Karpas-422 (cell line): ENCODE measurements at regions not wholly inside any gene's neighbourhood (a gene's known extent, or its start where the extent isn't known, plus 50 kb on each side); places are given as distances from the start of the nearest gene placed in this dataset.
"Not testable (repeated sequence)": the region's sequence is repeated elsewhere in the genome, so short reads cannot be mapped to it uniquely, and the experiment has no call there.

Experiments used
- DNase-seq: peaks from one replicate; pipeline ENCODE4 v3.0.0-alpha.2; 2015
- H2AFZ ChIP-seq: fragments of 200-600 bp; sonication (generic); 2 replicates; pipeline ENCODE4 v1.6.1; 2014; ENCODE audit warnings: antibody characterized with exemption, low read length, mixed read lengths
- H3K27ac ChIP-seq: fragments of 200-600 bp; sonication (generic); 2 replicates; pipeline ENCODE4 v1.5.1; 2014; ENCODE audit warnings: mild to moderate bottlenecking, low read length, moderate library complexity
- H3K27me3 ChIP-seq: fragments of 200-600 bp; sonication (generic); 2 replicates; pipeline ENCODE4 v1.6.1; 2014; ENCODE audit warnings: low read length, mixed read lengths
- H3K36me3 ChIP-seq: fragments of 200-600 bp; sonication (generic); 2 replicates; pipeline ENCODE4 v1.6.1; 2014; ENCODE audit warnings: low read length, mixed read lengths; ENCODE audit not compliant: insufficient read depth
- H3K4me1 ChIP-seq: fragments of 200-600 bp; sonication (generic); 2 replicates; pipeline ENCODE4 v1.6.1; 2014; ENCODE audit warnings: mild to moderate bottlenecking, low read length, mixed read lengths
- H3K4me2 ChIP-seq: fragments of 200-600 bp; sonication (generic); 2 replicates; pipeline ENCODE4 v1.6.1; 2014; ENCODE audit warnings: low read length, low read depth, mild to moderate bottlenecking; ENCODE audit not compliant: poor library complexity, severe bottlenecking
- H3K4me3 ChIP-seq: fragments of 200-600 bp; sonication (generic); 2 replicates; pipeline ENCODE4 v1.5.1; 2014; ENCODE audit warnings: mild to moderate bottlenecking, antibody characterized with exemption, low read length, mixed read lengths
- H3K79me2 ChIP-seq: fragments of 200-600 bp; sonication (generic); 2 replicates; pipeline ENCODE4 v1.6.1; 2014; ENCODE audit warnings: mild to moderate bottlenecking, low read length, mixed read lengths
- H3K9ac ChIP-seq: fragments of 200-600 bp; sonication (generic); 2 replicates; pipeline ENCODE4 v1.6.0; 2014; ENCODE audit warnings: low read length
- H3K9me2 ChIP-seq: fragments of 200-600 bp; sonication (generic), shearing (Covaris generic); replicated peaks from 2 replicates; pipeline ENCODE4 v1.6.0; 2014; ENCODE audit warnings: mild to moderate bottlenecking, low read length, moderate library complexity; ENCODE audit not compliant: insufficient read depth
- H3K9me3 ChIP-seq: fragments of 300-700, 200-600 bp; sonication (generic); 2 replicates; pipeline ENCODE4 v1.6.1; 2014; ENCODE audit warnings: low read length, mixed read lengths
- H4K20me1 ChIP-seq: fragments of 200-600 bp; sonication (generic); 2 replicates; pipeline ENCODE4 v1.6.1; 2014; ENCODE audit warnings: mild to moderate bottlenecking, antibody characterized with exemption, low read length, low read depth; ENCODE audit not compliant: insufficient read depth

DNA sequence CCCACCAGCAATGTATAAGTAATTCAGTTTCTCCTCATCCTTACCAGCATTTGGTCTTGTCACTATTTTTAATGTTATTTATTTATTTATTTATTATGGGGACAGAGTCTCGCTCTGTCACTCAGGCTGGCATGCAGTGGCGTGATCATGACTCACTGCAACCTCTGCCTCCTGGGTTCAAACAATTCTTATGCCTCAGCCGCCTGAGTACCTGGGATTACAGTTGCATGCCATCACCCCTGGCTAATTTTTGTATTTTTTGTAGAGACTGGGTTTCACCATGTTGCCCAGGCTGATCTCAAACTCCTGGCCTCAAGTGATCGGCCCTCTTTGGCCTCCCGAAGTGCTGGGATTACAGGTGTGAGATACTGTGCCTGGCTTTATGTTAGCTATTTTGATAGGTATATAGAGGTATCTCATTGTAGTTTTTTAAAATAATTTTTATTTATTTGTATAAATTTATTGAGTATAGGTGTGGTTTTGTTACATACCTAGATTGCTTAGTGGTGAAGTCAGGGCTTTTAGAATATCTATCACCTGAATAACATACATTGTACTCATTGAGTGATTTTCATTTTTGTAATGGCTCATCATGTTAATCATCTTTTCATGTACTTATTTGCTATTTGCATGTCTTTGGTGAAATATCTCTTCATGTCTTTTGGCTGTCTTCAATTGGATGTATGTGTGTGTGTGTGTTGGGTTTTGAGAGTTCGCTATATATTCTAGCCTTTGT, 53.3 kb downstream of the TANC2 start:
- H3K27me3 ChIP-seq, result no peaks in the 10 kb centered on the region
- no peaks in the 10 kb centered on the region for H3K9me2 ChIP-seq
- H3K27ac ChIP-seq, result no peak overlapping the region
- no peak overlapping the region for H3K4me2 ChIP-seq
- H3K79me2 ChIP-seq, result no peaks in the 10 kb centered on the region
- H3K4me1 ChIP-seq, result no peaks in the 10 kb centered on the region
- no peak for DNase-seq
- H3K9ac ChIP-seq, result no peak overlapping the region
- no peak overlapping the region for H3K4me3 ChIP-seq
- H3K9me3 ChIP-seq, result no peaks in the 10 kb centered on the region
- H3K36me3 ChIP-seq, result no peaks in the 10 kb centered on the region
- H4K20me1 ChIP-seq, result peaks cover 14% of the 10 kb centered on the region
- H2AFZ ChIP-seq, result no peak overlapping the region

DNA sequence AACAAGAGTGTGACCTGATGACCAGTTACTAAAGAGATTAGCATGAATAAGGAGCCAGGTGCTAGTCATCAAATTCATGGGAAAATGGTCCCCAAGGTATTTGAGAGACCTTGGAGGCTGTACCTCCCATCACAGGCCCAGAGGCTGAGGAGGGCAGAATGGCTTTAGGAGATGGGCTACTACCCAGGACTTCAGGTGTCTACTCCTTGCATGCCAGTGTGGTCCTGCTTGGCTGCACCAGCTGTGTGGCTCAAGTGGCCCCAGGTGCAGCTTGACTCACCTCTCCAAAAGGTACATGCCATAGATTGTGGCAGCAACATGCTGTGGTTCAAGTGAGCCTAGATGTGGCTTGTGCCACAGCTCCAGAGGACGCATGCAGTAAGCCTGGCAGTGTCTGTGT, 56.5 kb downstream of the TANC2 start:
- Histone ChIP-seq H3K4me3 (no peak overlapping the region), H4K20me1 (peaks cover 30% of the 10 kb centered on the region), H3K9ac (no peak overlapping the region), H2AFZ (no peak overlapping the region), H3K27ac (no peak overlapping the region), H3K27me3 (no peaks in the 10 kb centered on the region), H3K9me2 (no peaks in the 10 kb centered on the region), H3K4me2 (no peak overlapping the region), H3K79me2 (no peaks in the 10 kb centered on the region), H3K9me3 (no peaks in the 10 kb centered on the region), H3K36me3 (no peaks in the 10 kb centered on the region), H3K4me1 (peaks cover 2% of the 10 kb centered on the region)
- no peak for DNase-seq

DNA sequence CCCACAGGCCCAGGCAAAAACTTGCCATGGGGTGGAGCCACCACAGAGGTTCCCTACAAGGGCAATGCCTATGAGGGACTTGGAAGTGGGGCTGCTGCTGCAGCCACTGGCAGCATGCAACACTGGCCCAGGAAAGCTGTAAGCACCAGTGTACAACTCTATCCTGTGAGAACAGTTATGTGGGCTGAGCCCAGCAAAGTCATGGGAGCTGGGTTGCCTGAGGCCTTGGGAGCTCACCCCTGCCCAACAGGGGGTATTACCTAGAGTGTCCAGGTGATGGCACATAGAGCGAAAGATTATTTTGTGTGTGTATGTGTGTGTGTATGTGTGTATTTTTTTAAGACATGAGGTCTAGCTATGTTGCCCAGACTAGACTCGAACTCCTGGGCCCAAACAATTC, 57.0 kb downstream of the TANC2 start:
- H3K9me2 ChIP-seq, result no peaks in the 10 kb centered on the region
- H3K36me3 ChIP-seq, result no peaks in the 10 kb centered on the region
- no peak for DNase-seq
- no peak overlapping the region for H2AFZ ChIP-seq
- H4K20me1 ChIP-seq, result peaks cover 34% of the 10 kb centered on the region
- no peak overlapping the region for H3K4me2 ChIP-seq
- no peak overlapping the region for H3K4me3 ChIP-seq
- H3K9me3 ChIP-seq, result no peaks in the 10 kb centered on the region
- H3K27ac ChIP-seq, result no peak overlapping the region
- no peaks in the 10 kb centered on the region for H3K27me3 ChIP-seq
- H3K79me2 ChIP-seq, result no peaks in the 10 kb centered on the region
- peaks cover 7% of the 10 kb centered on the region for H3K4me1 ChIP-seq
- no peak overlapping the region for H3K9ac ChIP-seq

DNA sequence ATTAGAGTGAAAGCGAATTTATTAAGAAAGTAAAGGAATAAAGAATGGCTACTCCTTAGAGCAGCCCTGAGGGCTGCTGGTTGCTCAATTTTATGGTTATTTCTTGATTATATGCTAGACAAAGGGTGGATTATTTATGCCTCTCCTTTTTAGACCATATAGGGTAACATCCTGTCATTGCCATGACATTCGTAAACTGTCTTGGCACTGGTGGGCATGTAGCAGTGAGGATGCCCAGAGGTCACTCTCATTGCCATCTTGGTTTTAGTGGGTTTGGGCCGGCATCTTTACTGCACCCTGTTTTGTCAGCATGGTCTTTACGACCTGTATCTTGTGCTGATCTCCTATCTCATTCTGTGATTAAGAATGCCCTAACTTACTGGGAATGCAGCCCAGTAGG, 58.2 kb downstream of the TANC2 start:
- Histone ChIP-seq H3K36me3 (no peaks in the 10 kb centered on the region), H3K79me2 (no peaks in the 10 kb centered on the region), H3K27me3 (no peaks in the 10 kb centered on the region), H3K9me2 (no peaks in the 10 kb centered on the region), H3K4me1 (peaks cover 13% of the 10 kb centered on the region), H4K20me1 (peaks cover 34% of the 10 kb centered on the region), H3K4me3 (no peak overlapping the region), H2AFZ (no peak overlapping the region), H3K4me2 (no peak overlapping the region), H3K9ac (no peak overlapping the region), H3K27ac (no peak overlapping the region), H3K9me3 (no peaks in the 10 kb centered on the region)
- no peak for DNase-seq

DNA sequence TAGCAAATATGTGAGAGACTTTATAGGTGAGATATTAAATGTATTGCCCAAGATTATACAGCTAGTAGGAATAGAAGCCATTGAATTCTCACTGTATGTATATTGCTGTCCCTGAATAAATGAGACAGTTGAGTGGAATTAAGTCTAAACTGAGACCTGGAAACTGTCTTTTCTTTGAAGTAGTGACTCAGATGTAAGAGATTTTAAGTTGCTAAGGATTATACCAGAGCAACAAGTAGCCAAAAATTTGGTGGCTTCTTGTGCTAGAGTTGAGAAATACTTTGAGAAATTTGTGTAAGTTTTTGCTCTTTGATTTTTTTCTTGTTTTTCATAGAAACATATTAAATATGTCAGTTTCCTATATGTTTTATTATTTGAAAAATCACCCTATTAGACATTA, 58.7 kb downstream of the TANC2 start:
- Histone ChIP-seq H2AFZ (no peak overlapping the region), H4K20me1 (peaks cover 34% of the 10 kb centered on the region), H3K36me3 (no peaks in the 10 kb centered on the region), H3K4me1 (peaks cover 13% of the 10 kb centered on the region), H3K79me2 (no peaks in the 10 kb centered on the region), H3K27me3 (no peaks in the 10 kb centered on the region), H3K27ac (no peak overlapping the region), H3K9me2 (no peaks in the 10 kb centered on the region), H3K4me3 (no peak overlapping the region), H3K4me2 (no peak overlapping the region), H3K9me3 (no peaks in the 10 kb centered on the region), H3K9ac (no peak overlapping the region)
- DNase-seq, result no peak

DNA sequence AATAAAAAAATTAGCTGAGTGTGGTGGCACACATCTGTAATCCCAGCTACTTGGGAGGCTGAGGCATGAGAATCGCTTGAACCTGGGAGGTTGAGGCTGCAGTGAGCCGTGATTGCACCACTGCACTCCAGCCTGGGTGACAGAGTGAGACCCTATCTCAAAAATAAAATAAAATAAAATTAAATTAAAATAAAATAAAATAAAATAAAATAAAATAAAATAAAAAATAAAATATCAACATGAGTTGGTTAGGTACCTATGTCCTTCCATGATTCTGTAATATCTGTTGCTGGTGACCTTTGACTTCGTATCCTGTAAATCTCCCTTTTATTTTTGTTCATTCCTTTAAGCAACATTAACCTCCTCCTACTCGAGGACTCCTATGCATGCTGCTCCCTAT, 59.6 kb downstream of the TANC2 start:
- H3K9me2 ChIP-seq, H3K36me3 ChIP-seq, H3K79me2 ChIP-seq, H3K9me3 ChIP-seq, H3K4me2 ChIP-seq, H3K4me3 ChIP-seq, DNase-seq, H3K27me3 ChIP-seq, H3K27ac ChIP-seq, H3K9ac ChIP-seq, H2AFZ ChIP-seq: not testable (repeated sequence)
- H3K4me1 ChIP-seq, result peaks cover 13% of the 10 kb centered on the region
- peaks cover 34% of the 10 kb centered on the region for H4K20me1 ChIP-seq

DNA sequence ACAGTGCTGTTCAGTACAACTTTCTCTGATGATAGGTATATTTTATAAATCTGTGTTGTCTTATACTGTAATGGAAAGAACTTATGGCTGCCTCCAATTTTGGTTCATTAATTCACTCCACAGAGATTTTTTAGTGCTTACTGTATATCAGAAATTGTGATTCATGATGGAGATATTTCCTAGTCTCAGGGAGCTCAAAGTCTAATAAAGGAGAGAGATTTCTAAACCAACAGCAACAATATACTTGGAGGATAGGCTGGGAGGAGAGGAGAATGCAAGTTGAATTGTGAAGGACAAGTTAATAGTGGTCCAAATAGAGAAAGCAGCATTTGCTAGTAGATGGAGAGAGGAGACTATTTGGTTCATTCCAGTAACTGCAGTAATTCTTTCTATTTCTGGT, 63.5 kb downstream of the TANC2 start:
- Histone ChIP-seq H3K27me3 (no peaks in the 10 kb centered on the region), H3K27ac (no peak overlapping the region), H3K36me3 (no peaks in the 10 kb centered on the region), H3K4me1 (peaks cover 13% of the 10 kb centered on the region), H4K20me1 (peaks cover 30% of the 10 kb centered on the region), H3K9me3 (no peaks in the 10 kb centered on the region), H2AFZ (no peak overlapping the region), H3K9ac (no peak overlapping the region), H3K9me2 (no peaks in the 10 kb centered on the region), H3K4me3 (no peak overlapping the region), H3K4me2 (no peak overlapping the region), H3K79me2 (no peaks in the 10 kb centered on the region)
- DNase-seq, result no peak

DNA sequence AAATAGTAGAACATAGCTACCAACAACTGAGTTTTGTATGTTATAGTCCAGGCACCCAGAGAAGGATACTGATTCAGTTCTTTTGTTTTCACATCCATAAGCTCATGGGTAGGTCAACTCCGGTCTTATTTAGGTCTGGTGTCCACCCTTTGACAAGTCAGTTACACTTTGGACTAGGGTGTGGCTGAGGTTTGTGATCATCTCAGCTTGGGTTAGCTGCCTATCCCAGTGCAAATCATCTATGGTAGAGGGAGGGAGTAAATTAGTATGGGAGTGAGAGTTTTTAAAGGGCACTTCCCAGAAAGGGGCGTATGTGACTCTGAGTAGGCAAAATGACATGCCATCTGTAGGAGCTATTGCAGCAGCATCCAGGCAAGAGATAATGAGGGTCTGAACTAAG, 66.1 kb downstream of the TANC2 start:
- no peak overlapping the region for H2AFZ ChIP-seq
- no peak overlapping the region for H3K4me2 ChIP-seq
- H3K9ac ChIP-seq, result no peak overlapping the region
- DNase-seq, result no peak
- peaks cover 20% of the 10 kb centered on the region for H3K4me1 ChIP-seq
- no peak overlapping the region for H3K27ac ChIP-seq
- H3K27me3 ChIP-seq, result no peaks in the 10 kb centered on the region
- H3K4me3 ChIP-seq, result no peak overlapping the region
- no peaks in the 10 kb centered on the region for H3K79me2 ChIP-seq
- no peaks in the 10 kb centered on the region for H3K9me2 ChIP-seq
- no peaks in the 10 kb centered on the region for H3K9me3 ChIP-seq
- peaks cover 20% of the 10 kb centered on the region for H4K20me1 ChIP-seq
- H3K36me3 ChIP-seq, result no peaks in the 10 kb centered on the region
